ENCODE measurements at regions not wholly inside any gene's neighbourhood (a gene's known extent, or its start where the extent isn't known, plus 50 kb on each side); places are given as distances from the start of the nearest gene placed in this dataset.

DNA sequence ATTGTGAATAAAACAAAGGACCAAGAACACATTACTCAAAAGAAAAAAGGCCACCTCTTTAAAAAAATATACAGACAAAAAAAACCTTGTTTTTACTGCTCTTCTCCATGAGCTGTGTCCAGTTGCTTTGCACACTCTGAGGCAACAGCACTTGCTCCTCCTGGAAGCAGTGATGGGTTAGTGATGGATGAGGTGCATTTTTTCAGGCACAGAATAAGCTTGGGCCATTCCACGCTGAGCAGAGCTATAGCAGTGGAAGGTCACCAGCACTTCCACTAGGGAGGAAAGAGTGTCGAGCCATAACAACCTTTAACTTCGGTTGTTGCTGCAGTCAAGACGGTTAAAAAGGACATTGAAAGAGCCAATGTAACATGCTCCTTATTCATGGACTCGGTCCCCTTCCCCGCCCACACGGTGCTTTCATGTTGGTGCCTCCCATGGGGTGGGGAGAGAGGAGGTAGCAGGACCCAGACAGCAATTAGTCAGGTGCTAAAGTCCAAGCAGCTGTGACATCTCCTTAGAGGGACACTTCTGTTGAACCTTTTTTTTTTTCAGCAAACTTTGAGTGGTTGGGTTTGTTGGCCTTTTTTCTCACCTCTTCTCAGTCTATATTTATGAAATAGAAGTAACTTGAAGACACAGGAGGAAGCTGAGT, 136.5 kb upstream of the ADARB2 start:
- TF ChIP-seq, protein P1, sequence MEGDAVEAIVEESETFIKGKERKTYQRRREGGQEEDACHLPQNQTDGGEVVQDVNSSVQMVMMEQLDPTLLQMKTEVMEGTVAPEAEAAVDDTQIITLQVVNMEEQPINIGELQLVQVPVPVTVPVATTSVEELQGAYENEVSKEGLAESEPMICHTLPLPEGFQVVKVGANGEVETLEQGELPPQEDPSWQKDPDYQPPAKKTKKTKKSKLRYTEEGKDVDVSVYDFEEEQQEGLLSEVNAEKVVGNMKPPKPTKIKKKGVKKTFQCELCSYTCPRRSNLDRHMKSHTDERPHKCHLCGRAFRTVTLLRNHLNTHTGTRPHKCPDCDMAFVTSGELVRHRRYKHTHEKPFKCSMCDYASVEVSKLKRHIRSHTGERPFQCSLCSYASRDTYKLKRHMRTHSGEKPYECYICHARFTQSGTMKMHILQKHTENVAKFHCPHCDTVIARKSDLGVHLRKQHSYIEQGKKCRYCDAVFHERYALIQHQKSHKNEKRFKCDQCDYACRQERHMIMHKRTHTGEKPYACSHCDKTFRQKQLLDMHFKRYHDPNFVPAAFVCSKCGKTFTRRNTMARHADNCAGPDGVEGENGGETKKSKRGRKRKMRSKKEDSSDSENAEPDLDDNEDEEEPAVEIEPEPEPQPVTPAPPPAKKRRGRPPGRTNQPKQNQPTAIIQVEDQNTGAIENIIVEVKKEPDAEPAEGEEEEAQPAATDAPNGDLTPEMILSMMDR (IDR thresholded peaks at IDR 0.05; ENCODE audit: unreplicated experiment), result no peak
- H3K36me3 Mint-ChIP-seq (ENCODE audit: insufficient read depth, unreplicated experiment), result peaks cover 1% of the 10 kb centered on the region
- no peaks in the 10 kb centered on the region for H3K27me3 Mint-ChIP-seq (ENCODE audit: insufficient read depth, unreplicated experiment)
- ChIA-PET POLR2A (no interaction called here), CTCF (interaction anchor here (0.6 to 1.2 kb wide), 2 partner anchors 11 to 477 kb away, joined by 3 read pairs; no protein-coding TSS in a partner anchor)
- intact Hi-C loops (cut with micrococcal nuclease), result no loop called here
- no TSS peak for BruUV-seq (replicated peaks)
- no peaks in the 10 kb centered on the region for H3K4me1 Mint-ChIP-seq (ENCODE audit: insufficient read depth, unreplicated experiment)
- no peak for DNase-seq (ENCODE audit: unreplicated experiment)
- no peaks in the 10 kb centered on the region for H3K9me3 Mint-ChIP-seq (ENCODE audit: unreplicated experiment)
- no peak overlapping the region for H3K27ac Mint-ChIP-seq (ENCODE audit: low read depth, unreplicated experiment)
- no peak overlapping the region for H3K4me3 Mint-ChIP-seq (ENCODE audit: unreplicated experiment)

GRCh38 chr10:1872151-1872726, 134.9 kb upstream of the ADARB2 start:
- ChIA-PET CTCF (no interaction called here), POLR2A (no interaction called here)
- Mint-ChIP-seq H3K27ac (ENCODE audit: low read depth, unreplicated experiment) (no peak overlapping the region), H3K36me3 (ENCODE audit: insufficient read depth, unreplicated experiment) (peaks cover 4% of the 10 kb centered on the region), H3K27me3 (ENCODE audit: insufficient read depth, unreplicated experiment) (no peaks in the 10 kb centered on the region), H3K9me3 (ENCODE audit: unreplicated experiment) (no peaks in the 10 kb centered on the region), H3K4me3 (ENCODE audit: unreplicated experiment) (no peak overlapping the region), H3K4me1 (ENCODE audit: insufficient read depth, unreplicated experiment) (no peaks in the 10 kb centered on the region)
- no peak for DNase-seq (ENCODE audit: unreplicated experiment)
- intact Hi-C loops (cut with micrococcal nuclease), result no loop called here
- BruUV-seq (replicated peaks), result no TSS peak
- TF ChIP-seq, protein P1 (IDR thresholded peaks at IDR 0.05; ENCODE audit: unreplicated experiment), result no peak

DNA sequence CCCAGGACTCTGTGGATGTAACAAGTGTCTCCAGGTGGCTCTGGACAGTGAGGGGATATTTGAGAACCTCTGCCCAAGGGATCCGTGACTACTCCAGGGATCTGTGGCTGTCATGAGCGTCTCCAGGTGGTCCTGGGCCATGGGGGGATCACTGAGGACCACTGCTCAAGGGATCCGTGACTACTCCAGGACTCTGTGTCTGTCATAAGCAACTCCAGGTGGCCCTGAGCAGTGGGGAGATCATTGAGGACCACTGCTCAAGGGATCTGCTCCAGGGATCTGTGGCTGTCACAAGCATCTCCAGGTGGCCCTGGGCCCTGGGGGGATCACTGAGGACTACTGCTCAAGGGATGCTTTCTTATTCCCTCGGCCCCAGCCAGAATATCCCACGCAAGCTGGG, 133.2 kb upstream of the ADARB2 start:
- BruUV-seq (replicated peaks), result no TSS peak
- H3K27ac Mint-ChIP-seq (ENCODE audit: low read depth, unreplicated experiment), result no peak overlapping the region
- H3K4me3 Mint-ChIP-seq (ENCODE audit: unreplicated experiment), result no peak overlapping the region
- ChIA-PET CTCF (no interaction called here), POLR2A (no interaction called here)
- H3K4me1 Mint-ChIP-seq (ENCODE audit: insufficient read depth, unreplicated experiment), result no peaks in the 10 kb centered on the region
- H3K36me3 Mint-ChIP-seq (ENCODE audit: insufficient read depth, unreplicated experiment), result peaks cover 4% of the 10 kb centered on the region
- no peaks in the 10 kb centered on the region for H3K27me3 Mint-ChIP-seq (ENCODE audit: insufficient read depth, unreplicated experiment)
- DNase-seq (ENCODE audit: unreplicated experiment), result no peak
- H3K9me3 Mint-ChIP-seq (ENCODE audit: unreplicated experiment), result no peaks in the 10 kb centered on the region
- intact Hi-C loops (cut with micrococcal nuclease), result no loop called here
- TF ChIP-seq, protein P1 (IDR thresholded peaks at IDR 0.05; ENCODE audit: unreplicated experiment), result no peak

DNA sequence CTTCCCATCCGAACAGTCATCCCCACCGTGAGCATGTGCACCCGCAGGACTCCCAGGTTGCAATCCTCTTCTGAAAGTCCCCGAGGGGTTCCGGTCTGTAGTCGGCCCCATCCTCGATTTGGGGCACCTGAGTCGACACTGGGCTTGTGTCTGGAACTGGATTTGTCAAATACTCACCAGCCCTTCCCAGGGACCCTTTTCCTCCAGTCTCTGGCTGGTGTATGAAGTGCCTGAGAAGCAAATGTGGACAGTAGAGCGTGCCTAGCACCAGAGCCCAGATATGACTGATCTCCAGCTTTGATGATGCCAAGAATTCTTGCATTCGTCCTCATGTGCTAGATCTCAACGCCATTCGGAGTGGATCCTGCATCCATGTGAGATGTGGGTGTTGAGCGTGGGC, 132.5 kb upstream of the ADARB2 start:
- no peak for DNase-seq (ENCODE audit: unreplicated experiment)
- no peak overlapping the region for H3K27ac Mint-ChIP-seq (ENCODE audit: low read depth, unreplicated experiment)
- no TSS peak for BruUV-seq (replicated peaks)
- TF ChIP-seq, protein P1 (IDR thresholded peaks at IDR 0.05; ENCODE audit: unreplicated experiment), result no peak
- no peaks in the 10 kb centered on the region for H3K9me3 Mint-ChIP-seq (ENCODE audit: unreplicated experiment)
- no peak overlapping the region for H3K4me3 Mint-ChIP-seq (ENCODE audit: unreplicated experiment)
- CTCF ChIA-PET, result no interaction called here
- intact Hi-C loops (cut with micrococcal nuclease), result no loop called here
- H3K36me3 Mint-ChIP-seq (ENCODE audit: insufficient read depth, unreplicated experiment), result peaks cover 4% of the 10 kb centered on the region
- no peaks in the 10 kb centered on the region for H3K4me1 Mint-ChIP-seq (ENCODE audit: insufficient read depth, unreplicated experiment)
- POLR2A ChIA-PET, result no interaction called here
- H3K27me3 Mint-ChIP-seq (ENCODE audit: insufficient read depth, unreplicated experiment), result no peaks in the 10 kb centered on the region

Measured in MCF 10A (cell line).